H1 (cell line): ENCODE measurements at regions not wholly inside any gene's neighbourhood (a gene's known extent, or its start where the extent isn't known, plus 50 kb on each side); places are given as distances from the start of the nearest gene placed in this dataset.

Source experiments
- CTCF ChIA-PET: fragments of 300-600 bp; sonication (Branson Sonifier 250); formaldehyde crosslinking; loops from one replicate; lab custom pipeline; 2021; ENCODE audit not compliant: partially characterized antibody; lab: Charles Lee
- POLR2A ChIA-PET: fragments of 300-600 bp; sonication (Branson Sonifier 250); formaldehyde crosslinking; loops from one replicate; lab custom pipeline; 2021; ENCODE audit warnings: inconsistent platforms; ENCODE audit not compliant: partially characterized antibody; lab: Charles Lee
- DNase-seq, 2 experiments: peaks; one replicate each; pipeline versions ENCODE4 v3.0.0 to v3.0.0-alpha.2; 2010 to 2022; ENCODE audit warnings: low spot score in 2 of 2, low read depth in 1 of 2, mixed read lengths in 1 of 2
- FAIRE-seq: peaks from 2 replicates; lab custom pipeline; 2011; peaks lifted over from hg19 to GRCh38; lab: Jason Lieb, UNC
- H2AFZ ChIP-seq: 2 replicates; pipeline ENCODE4 v1.8.1; 2012; ENCODE audit warnings: low read length, inconsistent platforms
- H2AK5ac ChIP-seq: 2 replicates; pipeline ENCODE4 v1.6.1; 2013; ENCODE audit warnings: low read depth, low read length
- H2BK120ac ChIP-seq: replicated peaks from 2 replicates; pipeline ENCODE3; 2013; ENCODE audit warnings: low read depth, low read length, inconsistent platforms
- H2BK12ac ChIP-seq: 2 replicates; pipeline ENCODE4 v1.6.1; 2013; ENCODE audit warnings: low read depth, low read length
- H2BK15ac ChIP-seq: 2 replicates; pipeline ENCODE4 v1.6.1; 2013; ENCODE audit warnings: low read length
- H2BK20ac ChIP-seq: 2 replicates; pipeline ENCODE4 v1.6.1; 2013; ENCODE audit warnings: low read length
- H2BK5ac ChIP-seq: 2 replicates; pipeline ENCODE4 v1.6.1; 2013; ENCODE audit warnings: low read depth, low read length
- H3K14ac ChIP-seq: 2 replicates; pipeline ENCODE4 v1.6.1; 2013; ENCODE audit warnings: inconsistent platforms; ENCODE audit not compliant: insufficient read length
- H3K18ac ChIP-seq: 2 replicates; pipeline ENCODE4 v1.6.1; 2013; ENCODE audit warnings: low read length; ENCODE audit errors: extremely low read depth
- H3K23ac ChIP-seq: 2 replicates; pipeline ENCODE4 v1.6.1; 2013; ENCODE audit warnings: inconsistent platforms; ENCODE audit not compliant: insufficient read length
- H3K23me2 ChIP-seq: 2 replicates; pipeline ENCODE4 v1.6.1; 2013; ENCODE audit warnings: low read depth, low read length
- H3K27ac ChIP-seq: 2 replicates; pipeline ENCODE4 v1.6.1; 2011; ENCODE audit warnings: low read depth, low read length, inconsistent platforms
- H3K27me3 ChIP-seq, 4 experiments: replicated peaks in 1 of 4; 1 replicate in 1 of 4; 2 replicates in 3 of 4; pipeline versions ENCODE4 v1.6.1 to v1.8.1; 2011 to 2013; ENCODE audit warnings: low read length in 3 of 4, mild to moderate bottlenecking in 3 of 4, inconsistent platforms in 2 of 4, mixed read lengths in 2 of 4, moderate library complexity in 1 of 4; ENCODE audit not compliant: control insufficient read depth in 3 of 4, insufficient read depth in 3 of 4; ENCODE audit errors: extremely low read depth in 1 of 4
- H3K36me3 ChIP-seq, 4 experiments: 2 replicates each; pipeline versions ENCODE4 v1.6.1 to v1.8.1; 2011 to 2013; ENCODE audit warnings: mild to moderate bottlenecking in 4 of 4, low read length in 3 of 4, moderate library complexity in 2 of 4, control low read depth in 1 of 4, inconsistent platforms in 1 of 4; ENCODE audit not compliant: insufficient read depth in 4 of 4, control insufficient read depth in 2 of 4
- H3K4ac ChIP-seq: replicated peaks from 2 replicates; pipeline ENCODE3; 2013; ENCODE audit warnings: low read length, low read depth, mixed read lengths, inconsistent platforms; ENCODE audit not compliant: insufficient read length
- H3K4me1 ChIP-seq, 4 experiments: replicated peaks in 1 of 4; 1 replicate in 1 of 4; 2 replicates in 3 of 4; pipeline versions ENCODE4 v1.6.1 to v1.8.1; 2011 to 2013; ENCODE audit warnings: low read length in 3 of 4, inconsistent platforms in 2 of 4, mixed read lengths in 1 of 4; ENCODE audit not compliant: insufficient read depth in 4 of 4, control insufficient read depth in 3 of 4
- H3K4me2 ChIP-seq, 2 experiments: 2 replicates each; pipeline versions ENCODE4 v1.6.1 to v1.8.1; 2011 to 2013; ENCODE audit warnings: low read depth in 2 of 2, low read length in 2 of 2, control low read depth in 1 of 2, inconsistent platforms in 1 of 2, mild to moderate bottlenecking in 1 of 2; ENCODE audit not compliant: insufficient read depth in 1 of 2
- H3K4me3 ChIP-seq, 4 experiments: fragments of 200-600, 300-600 bp in 1 of 4; sonication (generic), shearing (Covaris generic), sonication (Bioruptor Twin) in 1 of 4; 2 replicates each; pipeline versions ENCODE4 v1.5.1 to v1.8.1; 2011 to 2016; ENCODE audit warnings: low read length in 4 of 4, low read depth in 3 of 4, control low read depth in 2 of 4, inconsistent platforms in 2 of 4, mild to moderate bottlenecking in 2 of 4, mixed read lengths in 1 of 4, moderate library complexity in 1 of 4; ENCODE audit not compliant: insufficient read depth in 2 of 4; ENCODE audit errors: extremely low read depth in 1 of 4
- H3K56ac ChIP-seq: replicated peaks from 2 replicates; pipeline ENCODE3; 2013; ENCODE audit warnings: low read depth, mild to moderate bottlenecking, mixed read lengths, low read length, inconsistent platforms; ENCODE audit not compliant: insufficient read length
- H3K79me1 ChIP-seq: 2 replicates; pipeline ENCODE4 v1.6.1; 2013; ENCODE audit warnings: low read depth, low read length, control low read depth
- H3K79me2 ChIP-seq, 2 experiments: 2 replicates each; pipeline versions ENCODE4 v1.6.1 to v1.8.1; 2012 to 2013; ENCODE audit warnings: low read length in 2 of 2, mild to moderate bottlenecking in 2 of 2, inconsistent platforms in 1 of 2; ENCODE audit not compliant: insufficient read depth in 2 of 2, control insufficient read depth in 1 of 2
- H3K9ac ChIP-seq, 4 experiments: replicated peaks in 1 of 4; 1 replicate in 1 of 4; 2 replicates in 3 of 4; pipeline versions ENCODE4 v1.6.1 to v1.8.1; 2011 to 2013; ENCODE audit warnings: low read depth in 3 of 4, low read length in 3 of 4, control low read depth in 2 of 4, mild to moderate bottlenecking in 2 of 4, moderate library complexity in 2 of 4, inconsistent platforms in 1 of 4; ENCODE audit errors: extremely low read depth in 1 of 4
- H3K9me3 ChIP-seq, 2 experiments: 2 replicates each; pipeline versions ENCODE4 v1.6.1 to v1.8.1; 2012 to 2013; ENCODE audit warnings: mild to moderate bottlenecking in 2 of 2, moderate library complexity in 2 of 2, control low read depth in 1 of 2, inconsistent platforms in 1 of 2, low read depth in 1 of 2, low read length in 1 of 2, mixed read lengths in 1 of 2; ENCODE audit not compliant: insufficient read depth in 2 of 2
- H4K20me1 ChIP-seq, 2 experiments: replicated peaks in 1 of 2; 2 replicates each; pipeline versions ENCODE3 to v1.8.1; 2011 to 2013; ENCODE audit warnings: inconsistent platforms in 2 of 2, low read length in 2 of 2, mild to moderate bottlenecking in 1 of 2; ENCODE audit not compliant: insufficient read depth in 2 of 2, control insufficient read depth in 1 of 2
- H4K5ac ChIP-seq: 2 replicates; pipeline ENCODE4 v1.6.1; 2013; ENCODE audit warnings: low read length, low read depth, mixed read lengths, inconsistent platforms; ENCODE audit not compliant: insufficient read length
- H4K8ac ChIP-seq: 2 replicates; pipeline ENCODE4 v1.8.0; 2013; ENCODE audit warnings: mild to moderate bottlenecking, moderate library complexity, low read length, inconsistent platforms; ENCODE audit not compliant: insufficient read depth; ENCODE audit errors: extremely low read depth
- H4K91ac ChIP-seq: replicated peaks from 2 replicates; pipeline ENCODE3; 2013; ENCODE audit warnings: low read length, mixed read lengths, inconsistent platforms; ENCODE audit not compliant: insufficient read length
- CEBPB ChIP-seq: IDR thresholded peaks from 2 replicates; pipeline ENCODE4 v1.6.1; 2012; ENCODE audit warnings: low read depth, low read length
- JUND ChIP-seq: IDR thresholded peaks from 2 replicates; pipeline ENCODE4 v1.6.1; 2011; ENCODE audit warnings: mild to moderate bottlenecking, improper control_type of control experiment, low read length
- KDM1A ChIP-seq: fragments of 200-600, 300-600 bp; sonication (generic); IDR thresholded peaks from 2 replicates; pipeline ENCODE4 v1.7.1; 2016; ENCODE audit warnings: mild to moderate bottlenecking, low read length, borderline replicate concordance
- RNF2 ChIP-seq: fragments of 200-900, 300-1000 bp; sonication (generic); IDR thresholded peaks from 2 replicates; pipeline ENCODE4 v1.7.1; 2016; ENCODE audit warnings: borderline replicate concordance, low read depth, mild to moderate bottlenecking, antibody characterized with exemption, low read length; ENCODE audit not compliant: poor library complexity, severe bottlenecking; ENCODE audit errors: missing control alignments
- SAP30 ChIP-seq: fragments of 300-600 bp; sonication (generic); IDR thresholded peaks from 2 replicates; pipeline ENCODE4 v1.7.1; 2012; ENCODE audit warnings: low read length, moderate library complexity, mild to moderate bottlenecking, inconsistent platforms; ENCODE audit not compliant: insufficient read depth, insufficient replicate concordance
- SP2 ChIP-seq: IDR thresholded peaks from 2 replicates; pipeline ENCODE4 v1.6.1; 2012; ENCODE audit warnings: mild to moderate bottlenecking, low read length, inconsistent platforms
- SRF ChIP-seq: IDR thresholded peaks from 2 replicates; pipeline ENCODE4 v1.6.1; 2011; ENCODE audit warnings: mild to moderate bottlenecking, low read depth, low read length, moderate library complexity
- TBP ChIP-seq: IDR thresholded peaks from 2 replicates; pipeline ENCODE4 v1.6.1; 2011; ENCODE audit warnings: low read depth, low read length, improper control_type of control experiment
- WGBS, 2 experiments: shearing (Covaris generic) in 1 of 2; methylation state at CpG; one replicate each; pipeline versions ENCODE4 v1.1.6 to v1.1.7; 2013 to 2015; ENCODE audit warnings: low lambda C conversion rate in 2 of 2, mixed read lengths in 2 of 2, inconsistent platforms in 1 of 2, low coverage in 1 of 2, missing lambda C conversion rate in 1 of 2; ENCODE audit not compliant: insufficient replicate concordance in 2 of 2, insufficient coverage in 1 of 2, insufficient read length in 1 of 2; ENCODE audit errors: extremely low coverage in 1 of 2, missing lambda C conversion rate in 1 of 2; 5-methylcytosine and 5-hydroxymethylcytosine counted together
- TF ChIP-seq, protein P1 (sequence below): IDR thresholded peaks from 2 replicates; pipeline ENCODE4 v1.6.1; 2012; ENCODE audit warnings: inconsistent platforms
- TF ChIP-seq, protein P2 (sequence below): IDR thresholded peaks from 2 replicates; pipeline ENCODE4 v1.6.1; 2011; ENCODE audit warnings: low read length, improper control_type of control experiment
- TF ChIP-seq, protein P3 (sequence below): IDR thresholded peaks from 2 replicates; pipeline ENCODE4 v1.6.1; 2012; ENCODE audit warnings: low read length, inconsistent platforms

DNA sequence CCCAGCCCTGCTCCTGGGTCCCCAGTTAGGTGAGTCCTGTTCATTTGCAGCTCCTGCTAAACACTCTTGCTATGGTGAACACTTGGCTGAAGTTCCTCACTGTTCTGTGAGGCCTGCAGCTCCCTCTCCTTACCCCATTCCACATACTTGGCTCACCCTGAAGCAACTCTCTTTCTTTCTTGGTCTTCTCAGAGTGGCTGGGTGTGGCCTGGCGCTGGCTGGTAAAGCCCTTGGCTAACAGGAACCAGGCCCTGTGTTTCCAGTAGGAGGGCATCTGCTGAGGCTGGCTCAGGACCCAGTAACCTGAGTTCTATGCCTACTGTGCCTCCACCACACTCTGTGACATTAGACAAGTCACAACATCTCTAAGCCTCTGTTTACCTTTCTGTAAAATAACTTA lies 53.1 kb upstream of the COL13A1 start:
- Histone ChIP-seq H3K27ac (no peak overlapping the region), H2BK15ac (no peak overlapping the region), H3K4me3 (no peak overlapping the region), H2BK12ac (no peak overlapping the region), H3K18ac (no peak overlapping the region), H3K14ac (no peak overlapping the region), H2AK5ac (no peak overlapping the region), H4K5ac (no peak overlapping the region), H3K4ac (no peak overlapping the region), H4K91ac (no peak overlapping the region), H2BK20ac (no peak overlapping the region), H3K79me1 (no peaks in the 10 kb centered on the region), H2BK5ac (no peak overlapping the region), H3K27me3 (peaks cover 0 to 7% (median 2%) of the 10 kb centered on the region in 4 experiments; a peak in 3 of 7 replicates), H3K4me1 (peaks cover 0 to 4% (median under 1%) of the 10 kb centered on the region in 4 experiments; a peak in 2 of 7 replicates), H3K79me2 (no peaks in the 10 kb centered on the region), H3K4me2 (no peak overlapping the region), H3K56ac (no peak overlapping the region), H4K20me1 (no peaks in the 10 kb centered on the region), H3K23ac (no peak overlapping the region), H2BK120ac (no peak overlapping the region), H3K9ac (no peak overlapping the region), H3K36me3 (no peaks in the 10 kb centered on the region), H4K8ac (no peak overlapping the region; the same call in 1 of the 2 replicates), H3K9me3 (no peaks in the 10 kb centered on the region), H3K23me2 (no peaks in the 10 kb centered on the region)
- ChIA-PET POLR2A (interaction anchor here (1.3 kb wide), 1 partner anchor 11 kb away, joined by 3 read pairs; no protein-coding TSS in a partner anchor), CTCF (interaction anchor here (0.9 to 2.7 kb wide), 15 partner anchors 17 to 358 kb away, joined by 3 to 8 read pairs (median 3); no protein-coding TSS in a partner anchor)
- FAIRE-seq: no peak
- 20% methylated on average over 1 of the region's 1 CpG; no CpG with 5 or more reads in 1 of the 2 experiments for WGBS, 2 experiments
- DNase-seq: no peak
- TF ChIP-seq, protein P1, sequence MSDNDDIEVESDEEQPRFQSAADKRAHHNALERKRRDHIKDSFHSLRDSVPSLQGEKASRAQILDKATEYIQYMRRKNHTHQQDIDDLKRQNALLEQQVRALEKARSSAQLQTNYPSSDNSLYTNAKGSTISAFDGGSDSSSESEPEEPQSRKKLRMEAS: no peak
- no peak for TF ChIP-seq CEBPB
- TF ChIP-seq KDM1A: no peak
- no peak for TF ChIP-seq SRF
- TF ChIP-seq RNF2: no peak
- TF ChIP-seq TBP: no peak
- TF ChIP-seq, protein P2, sequence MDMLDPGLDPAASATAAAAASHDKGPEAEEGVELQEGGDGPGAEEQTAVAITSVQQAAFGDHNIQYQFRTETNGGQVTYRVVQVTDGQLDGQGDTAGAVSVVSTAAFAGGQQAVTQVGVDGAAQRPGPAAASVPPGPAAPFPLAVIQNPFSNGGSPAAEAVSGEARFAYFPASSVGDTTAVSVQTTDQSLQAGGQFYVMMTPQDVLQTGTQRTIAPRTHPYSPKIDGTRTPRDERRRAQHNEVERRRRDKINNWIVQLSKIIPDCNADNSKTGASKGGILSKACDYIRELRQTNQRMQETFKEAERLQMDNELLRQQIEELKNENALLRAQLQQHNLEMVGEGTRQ: no peak
- no peak for TF ChIP-seq SP2
- TF ChIP-seq, protein P3, sequence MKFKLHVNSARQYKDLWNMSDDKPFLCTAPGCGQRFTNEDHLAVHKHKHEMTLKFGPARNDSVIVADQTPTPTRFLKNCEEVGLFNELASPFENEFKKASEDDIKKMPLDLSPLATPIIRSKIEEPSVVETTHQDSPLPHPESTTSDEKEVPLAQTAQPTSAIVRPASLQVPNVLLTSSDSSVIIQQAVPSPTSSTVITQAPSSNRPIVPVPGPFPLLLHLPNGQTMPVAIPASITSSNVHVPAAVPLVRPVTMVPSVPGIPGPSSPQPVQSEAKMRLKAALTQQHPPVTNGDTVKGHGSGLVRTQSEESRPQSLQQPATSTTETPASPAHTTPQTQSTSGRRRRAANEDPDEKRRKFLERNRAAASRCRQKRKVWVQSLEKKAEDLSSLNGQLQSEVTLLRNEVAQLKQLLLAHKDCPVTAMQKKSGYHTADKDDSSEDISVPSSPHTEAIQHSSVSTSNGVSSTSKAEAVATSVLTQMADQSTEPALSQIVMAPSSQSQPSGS: no peak
- no peak for TF ChIP-seq JUND
- no peak for TF ChIP-seq SAP30
- TF ChIP-seq, all 59 proteins: peak for 0
- no peak overlapping the region for H2AFZ ChIP-seq
